ENCODE measurements at regions not wholly inside any gene's neighbourhood (a gene's known extent, or its start where the extent isn't known, plus 50 kb on each side); places are given as distances from the start of the nearest gene placed in this dataset.
"Not testable (repeated sequence)": the region's sequence is repeated elsewhere in the genome, so short reads cannot be mapped to it uniquely, and the experiment has no call there.

DNA sequence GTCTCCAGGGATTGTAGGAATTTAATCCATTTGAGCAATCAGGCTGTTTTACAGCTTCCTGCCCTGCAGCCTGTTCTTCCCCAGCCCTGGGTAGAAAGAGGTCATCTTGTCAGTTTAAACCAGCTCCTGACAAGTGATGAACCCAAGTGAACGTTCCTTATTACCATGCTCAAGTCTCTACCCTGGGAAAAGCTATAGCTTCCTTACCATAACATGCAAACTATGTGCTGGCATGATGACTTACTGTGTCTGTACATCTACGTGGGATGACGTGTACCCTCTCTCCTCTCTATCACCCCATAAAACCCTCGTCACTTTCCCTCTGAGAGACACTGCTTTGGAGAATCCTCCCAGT lies 452.2 kb downstream of the XYLT1 start:
- DNase-seq = no peak

DNA sequence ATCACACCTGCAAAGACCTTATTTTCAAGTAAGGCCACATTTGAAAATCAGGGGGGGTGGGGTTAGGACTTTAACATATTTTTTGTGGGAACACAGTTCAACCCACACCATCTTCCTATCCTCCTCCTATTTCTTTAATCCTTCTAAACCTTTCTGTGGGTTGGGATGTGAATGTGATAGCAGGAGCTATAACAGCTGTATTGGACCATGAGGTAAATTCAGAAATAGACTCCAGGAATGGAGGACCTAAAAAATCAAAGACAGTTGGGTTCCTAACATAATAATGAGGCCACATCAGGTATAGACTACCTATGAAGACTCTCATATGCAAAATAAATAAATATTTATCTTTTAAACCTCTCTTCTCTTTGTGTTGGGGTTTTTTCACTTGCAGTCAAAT lies 451.4 kb downstream of the XYLT1 start:
- no peak for DNase-seq

DNA sequence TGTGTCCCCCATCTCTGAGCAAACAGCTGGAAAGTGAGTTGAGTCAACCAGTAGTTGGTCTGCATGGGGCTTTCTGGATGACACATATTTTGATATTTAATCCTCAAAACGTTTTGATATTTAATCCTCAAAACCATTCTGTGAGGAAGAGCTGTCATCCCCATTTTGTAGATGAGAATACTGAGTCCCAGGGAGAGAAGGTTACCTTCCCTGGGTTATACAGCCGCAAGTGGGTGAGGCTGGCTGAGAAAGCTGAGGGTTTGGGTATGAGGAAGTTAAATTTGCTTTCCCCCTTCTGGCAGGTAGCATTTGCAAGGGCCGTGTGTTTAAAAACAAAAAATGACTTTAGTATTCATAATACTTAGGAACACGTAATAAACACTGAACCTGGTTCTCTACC lies 447.2 kb downstream of the XYLT1 start:
- no peak for DNase-seq

DNA sequence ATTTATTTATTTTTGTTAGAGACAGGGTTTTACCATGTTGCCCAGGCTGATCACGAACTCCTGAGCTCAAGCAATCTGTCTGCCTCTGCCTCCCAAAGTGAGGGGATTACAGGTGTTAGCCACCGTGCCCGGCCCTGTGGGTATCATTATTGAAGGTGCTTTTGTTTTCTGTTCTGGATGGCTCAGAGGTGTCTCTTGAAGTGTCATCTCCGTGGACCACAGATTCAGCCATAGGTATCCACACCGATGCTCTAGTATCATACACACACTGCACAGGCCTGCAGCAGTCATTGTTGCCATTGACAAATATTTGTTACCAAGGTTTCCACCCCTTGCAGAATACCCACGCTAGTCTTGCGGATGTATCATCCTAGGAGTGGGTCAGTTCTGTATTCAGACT lies 446.2 kb downstream of the XYLT1 start:
- no peak for DNase-seq

DNA sequence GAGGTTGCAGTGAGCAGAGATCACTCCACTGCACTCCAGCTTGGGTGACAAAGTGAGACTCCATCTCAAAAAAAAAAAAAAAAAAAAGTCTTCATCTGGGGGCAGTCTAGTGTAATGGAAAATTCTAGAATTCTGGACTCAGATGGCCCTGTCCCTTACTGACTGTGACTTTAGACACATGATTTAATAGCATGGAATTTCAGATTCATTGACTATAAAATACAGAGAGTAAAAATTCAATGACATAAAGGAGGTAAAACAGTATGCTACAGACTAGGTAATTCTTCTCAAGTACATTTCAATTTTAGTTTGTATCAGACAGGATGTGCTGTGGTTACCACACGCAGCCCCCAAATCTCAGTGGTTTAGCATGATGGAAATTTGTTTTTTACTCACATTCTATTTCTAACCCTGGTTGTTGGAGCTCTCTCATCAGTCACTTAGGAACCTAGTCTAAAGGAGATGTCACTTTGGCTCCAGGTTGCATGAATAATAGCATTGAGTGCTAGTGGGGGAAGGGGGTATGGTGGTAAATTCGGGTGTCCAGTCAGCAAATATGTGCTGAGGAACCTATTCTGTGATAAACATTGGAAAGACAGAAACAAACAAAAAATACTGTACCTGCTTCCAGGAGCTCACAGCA lies 444.0 kb downstream of the XYLT1 start:
- no peak for DNase-seq

DNA sequence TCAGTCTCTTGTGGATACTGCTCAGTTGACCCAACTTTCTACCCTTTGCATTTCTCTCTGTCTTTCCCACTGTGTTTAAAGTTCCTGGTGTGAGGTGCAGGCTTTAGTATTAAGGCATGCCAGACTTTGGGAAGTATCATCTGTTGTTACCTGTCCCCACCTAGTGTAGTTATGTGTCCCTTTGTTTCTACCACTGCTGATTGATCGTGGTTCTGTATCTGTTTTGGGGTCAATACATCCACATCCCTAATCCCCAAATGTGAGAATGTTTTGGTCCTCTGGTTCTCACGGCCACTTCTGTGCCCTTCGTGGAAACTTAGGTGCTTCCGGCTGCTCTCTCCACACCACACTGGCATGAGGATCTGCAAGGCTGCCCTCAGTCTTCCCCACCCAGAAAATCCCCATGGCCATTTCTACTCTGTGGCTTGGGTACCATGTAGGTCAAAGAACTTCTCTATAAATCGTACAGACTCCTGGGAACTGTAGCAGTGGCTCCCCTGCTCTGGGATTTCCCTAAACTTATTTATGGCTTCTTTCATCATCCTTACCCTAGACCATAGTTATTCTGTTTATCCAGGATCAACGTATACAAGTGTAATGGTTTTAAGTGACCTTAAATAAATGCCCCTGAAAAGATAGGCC lies 443.2 kb downstream of the XYLT1 start:
- no peak for DNase-seq

DNA sequence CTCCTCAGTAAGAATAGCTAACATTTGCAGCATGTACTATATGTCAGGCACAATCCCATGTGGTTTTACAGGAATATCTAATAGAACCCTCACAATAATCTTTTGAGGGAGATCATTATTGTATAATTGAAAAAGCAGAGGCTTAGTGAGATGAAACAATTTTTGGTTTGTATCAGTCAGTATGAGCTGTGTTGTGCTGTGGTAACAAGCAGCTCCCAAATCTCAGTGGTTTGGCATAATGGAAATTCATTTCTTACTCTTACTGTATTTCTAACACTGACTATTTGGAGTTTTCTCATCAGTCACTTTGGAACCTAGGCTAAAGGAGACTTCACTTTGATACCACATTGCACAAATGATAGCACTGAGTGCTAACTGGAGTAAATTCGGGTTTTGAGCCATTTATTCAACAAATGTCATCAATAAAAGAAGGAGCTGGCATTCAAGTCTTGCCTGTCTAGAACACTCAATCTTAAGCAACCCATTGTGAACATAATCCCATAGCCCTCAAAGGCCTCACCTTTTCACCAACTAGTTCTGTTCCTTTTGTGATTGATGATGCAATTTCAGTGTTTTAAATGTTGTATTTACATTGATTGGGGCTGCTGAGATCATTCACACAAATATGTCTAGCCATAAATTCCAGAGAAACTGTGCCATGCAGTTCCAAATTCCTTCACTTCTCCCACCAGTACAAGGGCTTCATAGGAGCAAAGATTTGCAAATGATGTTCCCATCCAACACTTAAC lies 441.0 kb downstream of the XYLT1 start:
- no peak for DNase-seq

DNA sequence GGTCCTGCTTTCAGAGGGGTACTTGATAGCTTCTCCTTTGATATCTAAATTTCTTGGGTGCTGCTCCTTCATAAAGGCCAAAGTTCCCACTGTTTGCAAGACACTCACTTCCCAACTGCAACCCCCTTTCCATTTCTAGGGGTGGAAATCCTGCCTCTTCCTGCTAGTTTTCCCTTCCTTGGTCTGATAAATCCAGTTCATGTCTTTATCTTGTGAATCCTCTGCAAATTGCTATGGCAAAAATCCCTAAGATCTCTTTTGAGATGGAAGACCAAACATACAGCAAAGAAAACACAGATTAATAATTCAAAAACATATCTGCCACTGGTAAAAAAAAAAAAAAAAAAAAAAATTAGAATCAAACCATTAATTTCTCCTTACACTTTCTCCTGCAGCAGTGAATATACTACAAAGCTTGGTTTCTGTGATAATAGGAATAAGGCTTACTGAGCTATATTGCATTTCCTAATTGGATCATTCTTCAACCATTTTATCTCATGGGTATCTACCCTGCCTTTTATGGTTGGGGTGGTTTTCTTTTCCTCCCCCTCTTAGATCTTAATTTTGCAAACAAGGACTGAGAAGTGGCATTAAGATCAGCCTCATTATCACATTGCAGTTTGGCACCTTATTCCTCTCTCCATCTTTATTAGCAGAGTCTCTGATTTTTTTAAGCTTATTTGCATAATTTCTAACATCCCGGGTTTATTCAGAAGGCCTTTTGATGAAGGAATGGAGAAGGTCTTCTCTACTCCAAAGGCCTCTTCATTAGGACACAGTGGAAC lies 439.1 kb downstream of the XYLT1 start:
- no peak for DNase-seq

DNA sequence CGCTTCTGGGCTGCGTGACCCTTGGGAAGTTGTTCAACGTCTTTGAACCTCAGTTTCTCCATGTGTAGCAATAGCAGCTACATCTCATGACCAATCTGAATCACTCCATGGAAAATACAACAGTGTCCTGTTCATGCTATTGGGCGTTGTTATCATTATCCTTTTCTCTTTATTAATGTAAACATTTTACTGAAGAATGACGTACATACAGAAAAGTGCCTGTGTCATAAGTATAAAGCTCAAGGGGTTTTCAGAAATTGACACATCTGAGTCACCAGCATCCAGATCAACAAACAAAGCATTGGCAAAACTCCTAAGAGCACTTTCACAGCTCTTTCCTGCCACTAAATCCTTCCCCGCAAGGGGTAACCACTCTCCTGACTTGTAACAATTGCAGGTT lies 438.4 kb downstream of the XYLT1 start:
- DNase-seq = no peak

DNA sequence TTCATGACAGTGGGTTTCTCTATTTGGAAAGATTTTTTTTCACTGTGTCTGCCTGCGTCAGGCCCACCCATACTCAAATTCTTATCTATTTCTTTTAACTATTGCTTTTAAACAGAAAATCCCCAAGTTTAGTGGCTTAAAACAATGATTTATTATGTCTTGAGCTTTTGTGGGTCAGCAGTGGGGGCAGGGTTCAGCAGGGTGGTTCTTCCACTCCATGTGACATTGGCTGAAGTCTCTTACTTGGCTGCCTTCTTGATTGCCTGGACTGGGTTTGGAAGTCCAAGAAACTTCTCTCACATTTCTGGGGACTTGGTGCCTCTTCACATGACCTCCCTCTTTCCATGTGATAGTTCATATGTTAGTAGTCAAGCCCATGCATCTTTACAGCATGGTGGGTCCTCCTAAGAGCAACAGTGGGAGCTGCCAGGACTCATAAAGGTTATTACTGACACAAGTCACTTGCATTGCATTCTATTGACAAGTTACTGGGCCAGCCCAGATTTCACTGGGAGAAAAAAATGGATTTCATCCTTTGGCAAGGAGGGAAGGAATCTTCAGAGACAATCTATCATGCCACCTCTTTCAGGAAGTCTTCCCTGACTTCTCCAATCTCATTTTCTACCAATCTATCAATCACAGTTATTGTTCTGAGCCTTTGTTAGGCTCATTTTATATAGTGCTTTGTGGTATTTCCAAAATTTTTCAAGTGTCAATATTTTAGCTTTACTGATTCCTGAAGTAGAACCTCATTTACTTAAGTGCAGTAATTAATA lies 436.1 kb downstream of the XYLT1 start:
- no peak for DNase-seq

DNA sequence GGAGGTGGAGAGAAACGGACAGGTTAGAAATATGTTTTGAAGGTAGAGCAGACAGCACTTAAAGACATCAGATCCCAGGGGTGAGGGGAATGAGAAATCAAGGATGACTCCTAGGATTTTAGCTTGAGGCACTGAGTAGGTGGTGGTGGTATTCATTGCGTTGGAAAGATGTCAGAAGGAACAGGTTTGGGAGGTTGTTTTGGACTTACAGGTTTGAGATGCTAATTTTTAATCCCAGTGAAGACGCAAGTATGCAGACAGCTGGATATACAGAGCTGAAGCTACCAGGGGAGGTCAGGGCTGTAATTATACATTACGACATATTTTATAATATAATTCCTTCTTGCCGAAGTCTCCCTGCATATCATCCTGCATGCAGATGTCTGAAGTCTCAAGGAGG lies 433.3 kb downstream of the XYLT1 start:
- no peak for DNase-seq

DNA sequence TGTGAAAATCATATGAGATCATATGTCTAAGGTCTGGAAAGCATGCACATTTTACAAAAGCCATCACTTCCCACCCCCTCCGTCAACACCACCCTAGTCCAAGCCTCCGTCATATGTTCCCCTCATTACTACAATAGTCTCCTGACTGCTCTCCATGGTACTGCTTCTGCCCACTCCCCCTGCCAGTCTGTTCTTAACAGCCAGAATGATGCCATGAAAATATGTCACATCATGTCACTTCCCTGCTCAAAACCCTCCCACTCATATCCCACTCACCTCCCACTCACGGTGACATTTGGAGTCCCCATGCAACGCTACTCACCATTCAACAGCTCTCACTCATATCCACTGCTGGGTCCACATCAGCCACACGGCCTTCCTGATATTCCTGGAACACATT lies 432.3 kb downstream of the XYLT1 start:
- DNase-seq = no peak

DNA sequence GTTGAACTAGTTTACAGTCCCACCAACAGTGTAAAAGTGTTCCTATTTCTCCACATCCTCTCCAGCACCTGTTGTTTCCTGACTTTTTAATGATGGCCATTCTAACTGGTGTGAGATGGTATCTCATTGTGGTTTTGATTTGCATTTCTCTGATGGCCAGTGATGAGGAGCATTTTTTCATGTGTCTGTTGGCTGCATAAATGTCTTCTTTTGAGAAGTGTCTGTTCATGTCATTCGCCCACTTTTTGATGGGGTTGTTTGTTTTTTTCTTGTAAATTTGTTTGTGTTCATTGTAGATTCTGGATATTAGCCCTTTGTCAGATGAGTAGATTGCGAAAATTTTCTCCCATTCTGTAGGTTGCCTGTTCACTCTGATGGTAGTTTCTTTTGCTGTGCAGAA lies 421.7 kb downstream of the XYLT1 start:
- not testable (repeated sequence) for DNase-seq

DNA sequence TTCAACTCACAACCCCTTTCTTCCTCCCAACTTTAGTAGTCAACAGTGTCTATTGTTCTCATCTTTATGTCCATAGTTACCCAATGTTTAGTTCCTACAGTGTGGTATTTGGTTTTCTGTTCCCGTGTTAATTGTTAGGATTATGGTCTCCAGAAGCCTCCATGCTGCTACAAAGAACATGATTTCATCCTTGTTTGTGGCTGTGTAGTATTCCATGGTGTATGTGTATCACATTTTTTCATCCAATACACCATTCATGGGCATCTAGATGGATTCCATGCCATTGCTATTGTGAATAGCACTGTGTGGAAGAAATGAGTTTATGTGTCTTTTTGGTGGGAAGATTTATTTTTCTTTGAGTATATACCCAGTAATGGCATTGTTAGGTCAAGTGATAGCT lies 420.3 kb downstream of the XYLT1 start:
- DNase-seq = no peak
